ENCODE measurements at regions not wholly inside any gene's neighbourhood (a gene's known extent, or its start where the extent isn't known, plus 50 kb on each side); places are given as distances from the start of the nearest gene placed in this dataset.

GRCh38 chr3:99128235-99128634 is 226.7 kb upstream of the DCBLD2 start:
- TF ChIP-seq CTCF (conservative IDR thresholded peaks at IDR 0.05 in 1 of 2, IDR thresholded peaks at IDR 0.05 in 1 of 2; ENCODE audit: low read depth in 1 of 2, low read length in 2 of 2): no peak
- TF ChIP-seq EZH2 (IDR thresholded peaks at IDR 0.05; ENCODE audit: low read length, missing control alignments): no peak
